ENCODE measurements at regions not wholly inside any gene's neighbourhood (a gene's known extent, or its start where the extent isn't known, plus 50 kb on each side); places are given as distances from the start of the nearest gene placed in this dataset.

DNA sequence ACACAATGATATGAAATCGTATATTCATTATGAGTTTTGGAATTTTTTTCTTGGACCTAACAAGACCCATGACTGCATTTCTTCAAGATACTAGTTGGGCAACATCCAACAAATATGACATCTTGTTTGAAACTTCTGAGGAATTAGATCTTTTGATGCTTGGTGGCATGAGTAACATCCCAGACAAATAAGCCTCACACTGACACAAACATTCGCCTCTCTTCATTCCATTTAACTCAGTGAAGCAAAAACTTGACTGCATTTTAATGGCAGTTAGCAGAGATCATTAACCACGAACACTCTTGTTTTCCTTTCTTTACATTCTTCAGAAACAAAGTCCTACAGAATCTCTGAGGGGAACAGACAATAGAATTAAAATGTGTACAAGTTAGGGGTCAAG is 758.3 kb downstream of the C12orf50 start:
- no peak overlapping the region for H3K4me3 ChIP-seq (ENCODE audit: low read depth, low read length)
- H3K9ac ChIP-seq (ENCODE audit: low read depth, low read length) = no peak overlapping the region
- H3K27ac ChIP-seq (ENCODE audit: low read depth, low read length) = no peak overlapping the region
- no peaks in the 10 kb centered on the region for H3K36me3 ChIP-seq (ENCODE audit: control insufficient read depth, insufficient read depth, low read length)
- H3K9me3 ChIP-seq (ENCODE audit: control insufficient read depth, insufficient read depth, low read length) = no peaks in the 10 kb centered on the region
- H3K27me3 ChIP-seq (ENCODE audit: control insufficient read depth, insufficient read depth, low read length) = no peaks in the 10 kb centered on the region
- H3K4me1 ChIP-seq (ENCODE audit: control insufficient read depth, insufficient read depth, low read length) = no peaks in the 10 kb centered on the region

DNA sequence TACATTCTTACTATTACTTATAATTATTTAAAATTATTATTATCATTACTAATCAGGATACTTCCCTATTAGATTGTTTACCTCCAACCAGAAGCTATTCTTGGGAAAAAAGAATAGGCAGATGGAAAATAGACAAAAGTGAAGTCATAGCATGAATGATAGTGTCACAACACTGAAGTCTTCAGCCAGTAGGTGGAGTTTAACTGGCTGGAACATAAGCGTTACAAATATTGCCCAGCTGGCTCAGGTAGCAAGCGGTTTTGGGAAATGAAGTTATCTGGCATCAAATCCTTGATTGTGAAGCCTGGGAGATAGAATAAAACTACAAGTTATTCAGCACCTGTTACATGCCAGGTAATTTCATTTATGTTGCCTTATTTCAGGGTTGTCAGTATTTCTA is 762.9 kb downstream of the C12orf50 start:
- H3K27me3 ChIP-seq (ENCODE audit: control insufficient read depth, insufficient read depth, low read length) = no peaks in the 10 kb centered on the region
- no peaks in the 10 kb centered on the region for H3K9me3 ChIP-seq (ENCODE audit: control insufficient read depth, insufficient read depth, low read length)
- H3K4me1 ChIP-seq (ENCODE audit: control insufficient read depth, insufficient read depth, low read length) = no peaks in the 10 kb centered on the region
- H3K9ac ChIP-seq (ENCODE audit: low read depth, low read length) = no peak overlapping the region
- H3K27ac ChIP-seq (ENCODE audit: low read depth, low read length) = no peak overlapping the region
- no peaks in the 10 kb centered on the region for H3K36me3 ChIP-seq (ENCODE audit: control insufficient read depth, insufficient read depth, low read length)
- H3K4me3 ChIP-seq (ENCODE audit: low read depth, low read length) = no peak overlapping the region

GRCh38 chr12:87259391-87259790 is 769.8 kb downstream of the C12orf50 start:
- Histone ChIP-seq H3K27ac (ENCODE audit: low read depth, low read length) (no peak overlapping the region), H3K4me3 (ENCODE audit: low read depth, low read length) (no peak overlapping the region), H3K27me3 (ENCODE audit: control insufficient read depth, insufficient read depth, low read length) (no peaks in the 10 kb centered on the region), H3K36me3 (ENCODE audit: control insufficient read depth, insufficient read depth, low read length) (no peaks in the 10 kb centered on the region), H3K9ac (ENCODE audit: low read depth, low read length) (no peak overlapping the region), H3K9me3 (ENCODE audit: control insufficient read depth, insufficient read depth, low read length) (no peaks in the 10 kb centered on the region), H3K4me1 (ENCODE audit: control insufficient read depth, insufficient read depth, low read length) (no peaks in the 10 kb centered on the region)

DNA sequence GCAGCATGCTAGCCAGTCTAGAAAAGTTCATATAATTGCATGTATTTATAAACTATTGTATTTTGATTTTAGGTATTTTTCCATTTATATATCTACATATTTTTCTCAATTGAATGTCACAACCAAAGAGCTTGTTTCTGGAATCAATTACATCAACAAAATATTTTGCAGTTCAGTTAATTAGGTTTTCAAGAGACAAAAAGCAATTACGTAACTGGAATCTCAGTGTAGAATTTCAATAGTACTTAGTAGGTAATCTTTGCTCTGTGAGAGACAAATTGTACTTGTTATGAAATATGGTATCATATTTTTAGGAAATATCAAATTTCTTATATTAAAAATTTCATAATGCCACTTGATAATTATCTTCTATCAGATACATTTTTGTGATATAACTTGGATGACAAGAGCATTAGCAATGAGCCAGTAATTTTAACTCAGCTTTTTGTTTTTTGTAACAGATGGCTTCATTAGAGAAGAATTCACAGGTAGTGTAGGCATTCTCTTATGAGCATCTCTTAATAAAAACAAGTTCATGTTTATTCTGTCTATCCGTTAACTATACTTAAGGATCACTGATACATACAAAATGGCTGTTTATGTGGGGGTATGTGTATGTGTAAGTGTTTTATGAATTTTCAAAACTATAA is 774.7 kb downstream of the C12orf50 start:
- H3K9me3 ChIP-seq (ENCODE audit: control insufficient read depth, insufficient read depth, low read length) = no peaks in the 10 kb centered on the region
- no peak overlapping the region for H3K27ac ChIP-seq (ENCODE audit: low read depth, low read length)
- no peaks in the 10 kb centered on the region for H3K27me3 ChIP-seq (ENCODE audit: control insufficient read depth, insufficient read depth, low read length)
- H3K4me1 ChIP-seq (ENCODE audit: control insufficient read depth, insufficient read depth, low read length) = no peaks in the 10 kb centered on the region
- H3K4me3 ChIP-seq (ENCODE audit: low read depth, low read length) = no peak overlapping the region
- H3K36me3 ChIP-seq (ENCODE audit: control insufficient read depth, insufficient read depth, low read length) = no peaks in the 10 kb centered on the region
- no peak overlapping the region for H3K9ac ChIP-seq (ENCODE audit: low read depth, low read length)

- Histone ChIP-seq H3K4me1 (ENCODE audit: control insufficient read depth, insufficient read depth, low read length) (no peaks in the 10 kb centered on the region), H3K27me3 (ENCODE audit: control insufficient read depth, insufficient read depth, low read length) (no peaks in the 10 kb centered on the region), H3K9me3 (ENCODE audit: control insufficient read depth, insufficient read depth, low read length) (no peaks in the 10 kb centered on the region), H3K27ac (ENCODE audit: low read depth, low read length) (no peak overlapping the region), H3K4me3 (ENCODE audit: low read depth, low read length) (no peak overlapping the region), H3K36me3 (ENCODE audit: control insufficient read depth, insufficient read depth, low read length) (no peaks in the 10 kb centered on the region), H3K9ac (ENCODE audit: low read depth, low read length) (no peak overlapping the region)
Observed at GRCh38 chr12:87253157-87253556, 776.0 kb downstream of the C12orf50 start.

- H3K27ac ChIP-seq (ENCODE audit: low read depth, low read length) = no peak overlapping the region
- H3K9ac ChIP-seq (ENCODE audit: low read depth, low read length) = no peak overlapping the region
- H3K27me3 ChIP-seq (ENCODE audit: control insufficient read depth, insufficient read depth, low read length) = no peaks in the 10 kb centered on the region
- no peaks in the 10 kb centered on the region for H3K4me1 ChIP-seq (ENCODE audit: control insufficient read depth, insufficient read depth, low read length)
- no peak overlapping the region for H3K4me3 ChIP-seq (ENCODE audit: low read depth, low read length)
- H3K9me3 ChIP-seq (ENCODE audit: control insufficient read depth, insufficient read depth, low read length) = no peaks in the 10 kb centered on the region
- no peaks in the 10 kb centered on the region for H3K36me3 ChIP-seq (ENCODE audit: control insufficient read depth, insufficient read depth, low read length)
Observed at GRCh38 chr12:87246726-87247125, 782.5 kb downstream of the C12orf50 start.

DNA sequence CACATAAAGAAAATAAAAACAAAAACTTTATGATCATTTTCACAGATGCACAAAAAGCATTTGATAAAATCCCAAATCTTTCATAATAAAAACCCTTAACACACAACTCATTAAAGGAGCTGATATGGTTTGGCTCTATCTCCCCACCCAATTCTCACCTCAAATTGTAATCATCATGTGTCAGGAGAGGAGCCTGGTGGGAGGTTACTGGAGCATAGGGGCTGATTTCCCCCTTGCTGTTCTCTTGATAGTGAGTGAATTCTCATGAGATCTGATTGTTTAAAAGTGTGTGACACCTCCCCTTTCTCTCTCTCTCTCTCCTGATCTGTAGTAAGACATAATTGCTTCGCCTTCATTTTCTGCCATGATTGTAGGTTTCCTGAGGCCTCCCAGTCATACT is 790.7 kb downstream of the C12orf50 start:
- Histone ChIP-seq H3K27ac (ENCODE audit: low read depth, low read length) (no peak overlapping the region), H3K4me1 (ENCODE audit: control insufficient read depth, insufficient read depth, low read length) (no peaks in the 10 kb centered on the region), H3K36me3 (ENCODE audit: control insufficient read depth, insufficient read depth, low read length) (no peaks in the 10 kb centered on the region), H3K9ac (ENCODE audit: low read depth, low read length) (no peak overlapping the region), H3K4me3 (ENCODE audit: low read depth, low read length) (no peak overlapping the region), H3K27me3 (ENCODE audit: control insufficient read depth, insufficient read depth, low read length) (no peaks in the 10 kb centered on the region), H3K9me3 (ENCODE audit: control insufficient read depth, insufficient read depth, low read length) (no peaks in the 10 kb centered on the region)

GRCh38 chr12:87234898-87235297 is 794.3 kb downstream of the C12orf50 start:
- H3K4me1 ChIP-seq (ENCODE audit: control insufficient read depth, insufficient read depth, low read length) = no peaks in the 10 kb centered on the region
- H3K36me3 ChIP-seq (ENCODE audit: control insufficient read depth, insufficient read depth, low read length) = no peaks in the 10 kb centered on the region
- H3K4me3 ChIP-seq (ENCODE audit: low read depth, low read length) = no peak overlapping the region
- H3K9me3 ChIP-seq (ENCODE audit: control insufficient read depth, insufficient read depth, low read length) = no peaks in the 10 kb centered on the region
- no peaks in the 10 kb centered on the region for H3K27me3 ChIP-seq (ENCODE audit: control insufficient read depth, insufficient read depth, low read length)
- H3K27ac ChIP-seq (ENCODE audit: low read depth, low read length) = no peak overlapping the region
- no peak overlapping the region for H3K9ac ChIP-seq (ENCODE audit: low read depth, low read length)

GRCh38 chr12:87233671-87234070 is 795.5 kb downstream of the C12orf50 start:
- H3K27ac ChIP-seq (ENCODE audit: low read depth, low read length) = no peak overlapping the region
- no peaks in the 10 kb centered on the region for H3K4me1 ChIP-seq (ENCODE audit: control insufficient read depth, insufficient read depth, low read length)
- no peak overlapping the region for H3K9ac ChIP-seq (ENCODE audit: low read depth, low read length)
- H3K27me3 ChIP-seq (ENCODE audit: control insufficient read depth, insufficient read depth, low read length) = no peaks in the 10 kb centered on the region
- H3K9me3 ChIP-seq (ENCODE audit: control insufficient read depth, insufficient read depth, low read length) = no peaks in the 10 kb centered on the region
- no peak overlapping the region for H3K4me3 ChIP-seq (ENCODE audit: low read depth, low read length)
- no peaks in the 10 kb centered on the region for H3K36me3 ChIP-seq (ENCODE audit: control insufficient read depth, insufficient read depth, low read length)

GRCh38 chr12:87231818-87232217 is 797.4 kb downstream of the C12orf50 start:
- H3K27me3 ChIP-seq (ENCODE audit: control insufficient read depth, insufficient read depth, low read length) = no peaks in the 10 kb centered on the region
- H3K9ac ChIP-seq (ENCODE audit: low read depth, low read length) = no peak overlapping the region
- H3K36me3 ChIP-seq (ENCODE audit: control insufficient read depth, insufficient read depth, low read length) = no peaks in the 10 kb centered on the region
- H3K4me3 ChIP-seq (ENCODE audit: low read depth, low read length) = no peak overlapping the region
- no peak overlapping the region for H3K27ac ChIP-seq (ENCODE audit: low read depth, low read length)
- no peaks in the 10 kb centered on the region for H3K9me3 ChIP-seq (ENCODE audit: control insufficient read depth, insufficient read depth, low read length)
- no peaks in the 10 kb centered on the region for H3K4me1 ChIP-seq (ENCODE audit: control insufficient read depth, insufficient read depth, low read length)

GRCh38 chr12:87230441-87230840 is 798.8 kb downstream of the C12orf50 start:
- Histone ChIP-seq H3K36me3 (ENCODE audit: control insufficient read depth, insufficient read depth, low read length) (no peaks in the 10 kb centered on the region), H3K27me3 (ENCODE audit: control insufficient read depth, insufficient read depth, low read length) (no peaks in the 10 kb centered on the region), H3K4me1 (ENCODE audit: control insufficient read depth, insufficient read depth, low read length) (no peaks in the 10 kb centered on the region), H3K4me3 (ENCODE audit: low read depth, low read length) (no peak overlapping the region), H3K27ac (ENCODE audit: low read depth, low read length) (no peak overlapping the region), H3K9ac (ENCODE audit: low read depth, low read length) (no peak overlapping the region), H3K9me3 (ENCODE audit: control insufficient read depth, insufficient read depth, low read length) (no peaks in the 10 kb centered on the region)

DNA sequence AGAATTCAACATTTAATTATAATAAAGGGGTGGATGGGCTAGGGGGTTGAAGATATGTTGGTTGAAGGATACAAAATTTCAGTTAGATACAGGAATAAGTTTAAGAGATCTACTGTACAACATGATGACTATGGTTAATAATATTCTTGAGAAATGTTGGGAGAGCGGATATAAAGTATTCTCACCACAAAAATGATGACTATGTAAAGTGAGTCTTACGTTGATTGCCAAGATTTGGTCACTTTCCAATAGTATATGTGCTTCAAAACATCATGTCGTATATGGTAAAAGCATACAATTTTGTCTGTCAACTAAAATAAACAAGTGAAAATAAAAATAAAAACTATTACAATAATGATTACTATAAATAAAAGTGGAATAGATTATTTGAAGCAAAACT is 802.0 kb downstream of the C12orf50 start:
- Histone ChIP-seq H3K36me3 (ENCODE audit: control insufficient read depth, insufficient read depth, low read length) (no peaks in the 10 kb centered on the region), H3K9ac (ENCODE audit: low read depth, low read length) (no peak overlapping the region), H3K27ac (ENCODE audit: low read depth, low read length) (no peak overlapping the region), H3K4me3 (ENCODE audit: low read depth, low read length) (no peak overlapping the region), H3K9me3 (ENCODE audit: control insufficient read depth, insufficient read depth, low read length) (no peaks in the 10 kb centered on the region), H3K4me1 (ENCODE audit: control insufficient read depth, insufficient read depth, low read length) (no peaks in the 10 kb centered on the region), H3K27me3 (ENCODE audit: control insufficient read depth, insufficient read depth, low read length) (no peaks in the 10 kb centered on the region)
